Gastroesophageal sphincter (tissue), 3 donors: ENCODE measurements at regions not wholly inside any gene's neighbourhood (a gene's known extent, or its start where the extent isn't known, plus 50 kb on each side); places are given as distances from the start of the nearest gene placed in this dataset.

Experiments
- POLR2A ChIP-seq, 2 donors: fragments of 450-650 bp; IDR thresholded peaks; one replicate each; pipeline ENCODE4 v1.6.1; 2017; ENCODE audit warnings: antibody characterized with exemption in 2 of 2, mild to moderate bottlenecking in 2 of 2, moderate library complexity in 1 of 2
- POLR2AphosphoS5 ChIP-seq: sonication (generic); formaldehyde crosslinking; IDR thresholded peaks from one replicate; pipeline ENCODE4 v1.6.1; 2017; ENCODE audit warnings: antibody characterized with exemption
- TF ChIP-seq, protein P1 (sequence below), 4 experiments: fragments of 200-600 bp in 2 of 4; fragments of 450-650 bp in 2 of 4; sonication (generic) in 1 of 4; IDR thresholded peaks; one replicate each; pipeline ENCODE4 v1.5.1; 2017 to 2019; ENCODE audit warnings: antibody characterized with exemption in 4 of 4, mild to moderate bottlenecking in 2 of 4, moderate library complexity in 2 of 4

DNA sequence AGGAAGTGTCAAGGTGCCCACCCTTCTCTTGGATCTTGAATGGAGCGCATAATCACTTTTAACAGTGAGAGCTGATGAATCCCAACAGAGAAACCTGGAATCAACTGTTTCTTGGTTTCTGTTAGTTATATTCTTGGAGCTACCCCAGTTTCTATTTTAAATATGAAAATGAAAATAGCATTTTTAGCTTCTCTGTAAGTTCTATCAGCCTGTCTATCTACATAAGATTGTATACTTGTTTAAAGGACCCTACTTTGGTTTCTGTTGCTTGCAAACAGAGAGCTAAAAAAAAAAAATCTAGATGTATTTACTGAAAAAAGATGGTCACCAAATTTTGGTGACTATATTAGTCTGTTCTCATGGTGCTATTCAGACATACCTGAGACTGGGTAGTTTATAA lies 670.0 kb downstream of the NCAM2 start:
- TF ChIP-seq POLR2A (IDR thresholded peaks at IDR 0.05), result no peak
- TF ChIP-seq, protein P1, sequence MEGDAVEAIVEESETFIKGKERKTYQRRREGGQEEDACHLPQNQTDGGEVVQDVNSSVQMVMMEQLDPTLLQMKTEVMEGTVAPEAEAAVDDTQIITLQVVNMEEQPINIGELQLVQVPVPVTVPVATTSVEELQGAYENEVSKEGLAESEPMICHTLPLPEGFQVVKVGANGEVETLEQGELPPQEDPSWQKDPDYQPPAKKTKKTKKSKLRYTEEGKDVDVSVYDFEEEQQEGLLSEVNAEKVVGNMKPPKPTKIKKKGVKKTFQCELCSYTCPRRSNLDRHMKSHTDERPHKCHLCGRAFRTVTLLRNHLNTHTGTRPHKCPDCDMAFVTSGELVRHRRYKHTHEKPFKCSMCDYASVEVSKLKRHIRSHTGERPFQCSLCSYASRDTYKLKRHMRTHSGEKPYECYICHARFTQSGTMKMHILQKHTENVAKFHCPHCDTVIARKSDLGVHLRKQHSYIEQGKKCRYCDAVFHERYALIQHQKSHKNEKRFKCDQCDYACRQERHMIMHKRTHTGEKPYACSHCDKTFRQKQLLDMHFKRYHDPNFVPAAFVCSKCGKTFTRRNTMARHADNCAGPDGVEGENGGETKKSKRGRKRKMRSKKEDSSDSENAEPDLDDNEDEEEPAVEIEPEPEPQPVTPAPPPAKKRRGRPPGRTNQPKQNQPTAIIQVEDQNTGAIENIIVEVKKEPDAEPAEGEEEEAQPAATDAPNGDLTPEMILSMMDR (IDR thresholded peaks at IDR 0.05), result no peak
- TF ChIP-seq POLR2AphosphoS5, result no peak
